CD4-positive, alpha-beta memory T cell (primary cell): ENCODE measurements at regions not wholly inside any gene's neighbourhood (a gene's known extent, or its start where the extent isn't known, plus 50 kb on each side); places are given as distances from the start of the nearest gene placed in this dataset.

Experiments used
- CTCF ChIA-PET: fragments of 350-600 bp; sonication (Branson Sonifier 250); formaldehyde crosslinking; loops from one replicate; lab custom pipeline; 2021; ENCODE audit warnings: inconsistent platforms; ENCODE audit not compliant: partially characterized antibody; lab: Charles Lee
- POLR2A ChIA-PET: fragments of 350-600 bp; sonication (Branson Sonifier 250); formaldehyde crosslinking; loops from one replicate; lab custom pipeline; 2021; ENCODE audit not compliant: partially characterized antibody; lab: Charles Lee
- DNase-seq, 5 donors: peaks; one replicate each; pipeline versions ENCODE4 v3.0.0 to v3.0.0-alpha.2; 2020 to 2022; ENCODE audit warnings: mixed read lengths in 1 of 5
- H3K27ac ChIP-seq: one replicate; pipeline ENCODE4 v1.7.0; 2013; ENCODE audit warnings: low read depth, low read length
- H3K27me3 ChIP-seq: 2 replicates; pipeline ENCODE4 v1.7.0; 2013; ENCODE audit warnings: mild to moderate bottlenecking, low read length, moderate library complexity; ENCODE audit not compliant: insufficient read depth
- H3K36me3 ChIP-seq: 2 replicates; pipeline ENCODE4 v1.7.0; 2013; ENCODE audit warnings: mild to moderate bottlenecking, low read length, moderate library complexity; ENCODE audit not compliant: insufficient read depth
- H3K4me1 ChIP-seq: 2 replicates; pipeline ENCODE4 v1.7.0; 2013; ENCODE audit warnings: mild to moderate bottlenecking, low read length, moderate library complexity; ENCODE audit not compliant: insufficient read depth
- H3K4me3 ChIP-seq, 2 donors: one replicate each; pipeline ENCODE4 v1.7.0; 2013; ENCODE audit warnings: low read length in 2 of 2, mild to moderate bottlenecking in 1 of 2
- H3K9me3 ChIP-seq, 2 donors: one replicate each; pipeline ENCODE4 v1.7.0; 2013; ENCODE audit warnings: low read length in 2 of 2, control low read depth in 1 of 2; ENCODE audit not compliant: control insufficient read depth in 1 of 2
- H3K27ac Mint-ChIP-seq, 7 donors: one replicate each; pipeline ENCODE4 v1.8.0; 2020 to 2021; ENCODE audit warnings: mixed read lengths in 7 of 7, mild to moderate bottlenecking in 6 of 7, inconsistent platforms in 3 of 7, moderate library complexity in 3 of 7
- H3K27me3 Mint-ChIP-seq, 2 donors: one replicate each; pipeline ENCODE4 v1.8.0; 2020 to 2021; ENCODE audit warnings: mixed read lengths in 2 of 2
- H3K36me3 Mint-ChIP-seq, 2 donors: one replicate each; pipeline ENCODE4 v1.8.0; 2020 to 2021; ENCODE audit warnings: mixed read lengths in 2 of 2, inconsistent platforms in 1 of 2, mild to moderate bottlenecking in 1 of 2
- H3K4me1 Mint-ChIP-seq, 4 donors: one replicate each; pipeline ENCODE4 v1.8.0; 2020 to 2021; ENCODE audit warnings: mixed read lengths in 4 of 4, mild to moderate bottlenecking in 1 of 4
- H3K4me3 Mint-ChIP-seq, 8 donors: one replicate each; pipeline ENCODE4 v1.8.0; 2020 to 2021; ENCODE audit warnings: mixed read lengths in 8 of 8, mild to moderate bottlenecking in 7 of 8, moderate library complexity in 6 of 8, inconsistent platforms in 3 of 8
- H3K9me3 Mint-ChIP-seq, 8 donors: one replicate each; pipeline ENCODE4 v1.8.0; 2020 to 2021; ENCODE audit warnings: mixed read lengths in 8 of 8, mild to moderate bottlenecking in 5 of 8, inconsistent platforms in 3 of 8, moderate library complexity in 1 of 8
- intact Hi-C: fragments of 100-400 bp; cut with micrococcal nuclease; formaldehyde crosslinking; loops from one replicate; pipeline ENCODE4 v1.15.1; 2023

DNA sequence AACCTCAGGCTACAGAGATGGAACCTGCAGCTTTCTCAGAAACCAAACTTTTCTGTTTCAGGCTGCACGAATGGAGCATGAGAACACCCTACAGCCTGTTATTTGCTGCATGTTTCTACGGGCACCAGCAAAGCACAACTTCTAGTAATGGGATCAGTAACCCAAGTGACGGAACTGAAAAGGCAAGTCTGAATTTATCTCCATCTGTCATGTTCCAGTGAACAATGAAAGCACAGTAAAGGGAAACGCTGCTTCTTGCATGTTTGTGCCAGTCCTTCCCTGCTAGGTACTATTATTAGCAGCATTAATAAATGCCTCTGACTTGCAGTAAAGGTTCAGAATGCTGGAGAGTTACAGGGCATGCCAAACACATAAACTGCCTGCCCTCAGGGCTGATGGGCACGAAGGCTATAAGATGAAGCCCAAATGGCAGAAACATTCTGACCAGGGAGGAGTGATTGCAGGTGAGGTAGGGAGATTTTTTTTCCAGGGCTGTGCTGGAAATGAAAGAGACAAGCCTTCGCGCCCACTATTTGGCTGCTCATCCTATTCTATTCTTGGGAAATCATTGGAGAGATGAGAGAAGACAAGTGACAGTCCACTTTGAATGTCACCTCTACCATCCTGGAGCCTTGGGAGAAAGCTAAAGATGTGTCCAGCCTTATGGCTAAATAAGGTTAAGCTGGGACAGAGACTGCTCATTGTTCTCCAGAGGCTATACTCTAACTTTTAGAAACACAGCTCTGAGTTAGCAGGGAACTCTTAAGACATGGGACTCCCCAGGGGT is 100.4 kb upstream of the PLXNC1 start:
- H3K36me3 ChIP-seq = no peaks in the 10 kb centered on the region
- DNase-seq = no peak
- intact Hi-C loops = no loop called here
- H3K27ac ChIP-seq = no peak overlapping the region
- peaks cover 0 to 6% (median 2%) of the 10 kb centered on the region in 4 donors for H3K4me1 Mint-ChIP-seq
- no peak overlapping the region for H3K4me3 Mint-ChIP-seq
- no peaks in the 10 kb centered on the region for H3K36me3 Mint-ChIP-seq
- peaks cover 0 to 6% of the 10 kb centered on the region in 2 donors for H3K27me3 Mint-ChIP-seq
- POLR2A ChIA-PET = no interaction called here
- no peaks in the 10 kb centered on the region for H3K4me1 ChIP-seq
- no peaks in the 10 kb centered on the region for H3K27me3 ChIP-seq
- CTCF ChIA-PET = no interaction called here
- H3K4me3 ChIP-seq = no peak overlapping the region
- no peak overlapping the region for H3K27ac Mint-ChIP-seq
- H3K9me3 ChIP-seq = no peaks in the 10 kb centered on the region
- H3K9me3 Mint-ChIP-seq = peaks cover 0 to 5% (median 3%) of the 10 kb centered on the region in 8 donors

DNA sequence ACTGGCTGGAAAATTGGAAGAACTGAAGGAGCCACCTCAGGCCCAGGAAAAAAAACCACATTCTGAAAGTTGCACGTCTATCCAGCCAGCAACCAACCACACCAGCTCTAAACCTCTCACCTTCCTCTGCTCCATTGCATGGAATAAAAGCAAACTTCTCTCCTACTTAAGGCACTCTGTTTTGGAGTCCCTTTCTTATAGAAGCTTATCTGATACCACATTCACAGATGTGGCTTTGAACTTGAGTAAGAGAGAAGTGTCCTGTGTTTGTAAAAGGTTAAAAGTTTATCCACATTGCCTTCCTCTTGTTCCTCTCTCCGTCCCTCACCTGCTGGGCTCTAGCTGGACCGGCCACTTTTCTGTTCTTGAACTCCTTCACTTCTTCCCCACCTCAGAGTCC is 99.6 kb upstream of the PLXNC1 start:
- CTCF ChIA-PET = no interaction called here
- Histone ChIP-seq H3K27ac (no peak overlapping the region), H3K36me3 (no peaks in the 10 kb centered on the region), H3K27me3 (no peaks in the 10 kb centered on the region), H3K4me1 (no peaks in the 10 kb centered on the region), H3K4me3 (no peak overlapping the region), H3K9me3 (no peaks in the 10 kb centered on the region)
- peaks cover 0 to 6% of the 10 kb centered on the region in 2 donors for H3K27me3 Mint-ChIP-seq
- H3K36me3 Mint-ChIP-seq = no peaks in the 10 kb centered on the region
- intact Hi-C loops = no loop called here
- POLR2A ChIA-PET = no interaction called here
- no peak overlapping the region for H3K27ac Mint-ChIP-seq
- no peak for DNase-seq
- H3K4me3 Mint-ChIP-seq = no peak overlapping the region
- H3K9me3 Mint-ChIP-seq = peaks cover 0 to 5% (median 3%) of the 10 kb centered on the region in 8 donors
- peaks cover 0 to 6% (median 2%) of the 10 kb centered on the region in 4 donors for H3K4me1 Mint-ChIP-seq

DNA sequence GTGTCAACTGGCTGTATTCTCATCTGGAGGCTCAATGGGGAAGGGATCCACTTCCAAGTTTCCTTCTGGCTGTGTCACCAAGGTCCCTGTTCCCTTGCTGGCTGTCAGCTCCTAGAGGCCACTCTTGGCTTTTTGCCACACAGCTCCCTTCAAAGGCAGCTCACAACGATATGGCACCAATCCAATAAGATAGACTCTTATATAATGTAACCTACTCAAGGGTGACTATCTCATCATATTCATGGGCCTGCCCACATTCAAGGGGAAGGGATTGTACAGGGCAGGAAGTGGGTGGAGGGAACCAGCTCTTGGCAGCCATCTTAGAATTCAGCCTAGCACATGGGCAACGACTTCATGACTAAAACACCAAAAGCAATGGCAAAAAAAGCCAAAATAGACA is 98.7 kb upstream of the PLXNC1 start:
- no peak overlapping the region for H3K4me3 ChIP-seq
- intact Hi-C loops = no loop called here
- no peak overlapping the region for H3K27ac Mint-ChIP-seq
- H3K4me1 ChIP-seq = no peaks in the 10 kb centered on the region
- no peak overlapping the region for H3K27ac ChIP-seq
- H3K4me3 Mint-ChIP-seq = no peak overlapping the region
- ChIA-PET CTCF (no interaction called here), POLR2A (no interaction called here)
- peaks cover 0 to 6% of the 10 kb centered on the region in 2 donors for H3K27me3 Mint-ChIP-seq
- H3K9me3 Mint-ChIP-seq = peaks cover 0 to 9% (median 4%) of the 10 kb centered on the region in 8 donors
- H3K4me1 Mint-ChIP-seq = peaks cover 0 to 6% (median 2%) of the 10 kb centered on the region in 4 donors
- no peak for DNase-seq
- no peaks in the 10 kb centered on the region for H3K27me3 ChIP-seq
- no peaks in the 10 kb centered on the region for H3K9me3 ChIP-seq
- H3K36me3 ChIP-seq = no peaks in the 10 kb centered on the region
- H3K36me3 Mint-ChIP-seq = no peaks in the 10 kb centered on the region

DNA sequence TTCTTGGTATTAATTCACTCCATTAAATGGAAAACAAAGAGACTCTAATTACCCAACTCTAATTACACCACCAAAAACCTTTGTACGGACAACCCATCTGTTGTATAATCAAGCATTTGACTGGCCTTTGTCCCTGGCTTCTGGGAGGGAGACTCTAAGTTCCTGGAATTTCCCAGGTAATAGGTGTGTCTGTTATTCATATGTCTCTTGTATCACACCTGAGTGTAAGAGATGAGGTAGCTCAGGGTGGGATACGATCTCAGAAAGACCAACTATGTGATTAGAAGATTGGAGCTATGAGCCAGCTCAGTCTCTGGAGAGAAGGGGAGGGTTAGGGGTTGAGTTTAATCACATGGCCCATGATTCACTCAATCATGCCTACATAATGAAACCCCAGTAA is 94.7 kb upstream of the PLXNC1 start:
- POLR2A ChIA-PET = no interaction called here
- intact Hi-C loops = no loop called here
- H3K4me3 Mint-ChIP-seq = no peak overlapping the region

DNA sequence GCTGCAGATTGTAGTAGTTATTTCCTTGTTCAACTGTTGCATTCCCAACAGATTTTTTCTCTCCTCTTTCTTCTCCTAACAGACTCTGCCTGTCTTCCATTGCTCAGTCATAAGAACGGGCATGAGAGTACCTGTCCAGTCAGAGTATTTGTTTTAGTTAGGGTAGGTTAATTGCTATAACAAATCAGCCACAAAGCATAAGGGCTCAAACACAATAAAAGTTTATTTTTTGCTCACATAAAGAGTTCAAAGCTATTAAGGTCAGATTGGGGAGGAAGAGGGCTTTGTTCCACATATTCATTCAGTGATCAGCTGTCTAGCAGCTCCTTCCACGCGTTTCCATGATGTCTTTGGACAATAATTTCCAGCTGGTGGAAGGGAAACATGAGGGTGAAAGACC is 92.8 kb upstream of the PLXNC1 start:
- Mint-ChIP-seq H3K9me3 (peaks cover 0 to 10% (median 4%) of the 10 kb centered on the region in 8 donors), H3K27me3 (peaks cover 2 to 3% of the 10 kb centered on the region in 2 donors), H3K4me1 (no peaks in the 10 kb centered on the region), H3K4me3 (no peak overlapping the region), H3K27ac (no peak overlapping the region), H3K36me3 (peaks cover 0 to 2% of the 10 kb centered on the region in 2 donors)
- ChIA-PET POLR2A (no interaction called here), CTCF (no interaction called here)
- no peak overlapping the region for H3K27ac ChIP-seq
- H3K9me3 ChIP-seq = no peaks in the 10 kb centered on the region
- intact Hi-C loops = no loop called here
- H3K27me3 ChIP-seq = no peaks in the 10 kb centered on the region
- no peaks in the 10 kb centered on the region for H3K4me1 ChIP-seq
- no peak for DNase-seq
- no peak overlapping the region for H3K4me3 ChIP-seq
- H3K36me3 ChIP-seq = no peaks in the 10 kb centered on the region

More for the DNA sequence above, 94.7 kb upstream of the PLXNC1 start:
- no peaks in the 10 kb centered on the region for H3K36me3 ChIP-seq
- Mint-ChIP-seq H3K27me3 (peaks cover 0 to 5% of the 10 kb centered on the region in 2 donors), H3K9me3 (peaks cover 0 to 10% (median 4%) of the 10 kb centered on the region in 8 donors), H3K27ac (no peak overlapping the region), H3K36me3 (peaks cover 0 to 2% of the 10 kb centered on the region in 2 donors), H3K4me1 (peaks cover 0 to 5% (median under 1%) of the 10 kb centered on the region in 4 donors)
- no peak overlapping the region for H3K27ac ChIP-seq
- no peaks in the 10 kb centered on the region for H3K9me3 ChIP-seq
- no peak for DNase-seq
- no peaks in the 10 kb centered on the region for H3K4me1 ChIP-seq
- CTCF ChIA-PET = interaction anchor here (0.8 kb wide), 1 partner anchor 22 kb away, joined by 3 read pairs; no protein-coding TSS in a partner anchor
- no peaks in the 10 kb centered on the region for H3K27me3 ChIP-seq
- H3K4me3 ChIP-seq = no peak overlapping the region

DNA sequence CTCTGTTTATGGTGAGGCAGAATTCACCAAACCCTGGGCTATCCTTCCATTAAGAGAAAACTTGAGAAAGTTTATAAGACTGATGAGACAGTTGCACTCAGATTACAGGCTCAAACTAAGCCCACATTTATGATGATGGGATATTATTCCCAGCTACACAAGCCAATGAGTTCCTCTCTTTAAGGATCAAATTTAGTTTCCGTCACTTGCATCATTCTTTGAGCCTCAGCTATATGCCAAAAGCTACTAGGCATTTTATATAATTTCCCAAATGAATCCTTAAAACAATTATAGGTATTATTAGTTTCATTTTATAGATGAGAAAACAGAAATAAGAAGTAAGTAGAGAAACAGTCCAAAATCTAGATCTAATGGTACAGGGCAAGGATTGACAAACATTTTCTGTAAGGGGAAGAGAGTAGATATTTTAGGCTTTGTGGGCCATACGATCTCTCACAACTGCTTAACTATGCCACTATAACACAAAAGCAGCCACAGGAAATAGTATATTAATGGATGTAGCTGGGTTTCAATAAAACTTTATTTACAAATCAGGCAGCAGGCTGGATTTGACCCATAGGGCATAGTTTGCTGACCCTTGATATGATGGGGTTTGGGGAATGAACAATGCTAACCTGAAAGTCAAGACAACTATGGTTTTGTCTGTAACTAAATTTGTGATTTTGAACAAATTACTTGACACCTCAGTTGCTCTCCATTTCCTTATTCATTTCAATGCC is 91.8 kb upstream of the PLXNC1 start:
- Histone ChIP-seq H3K27ac (no peak overlapping the region), H3K36me3 (no peaks in the 10 kb centered on the region), H3K4me3 (no peak overlapping the region), H3K27me3 (no peaks in the 10 kb centered on the region), H3K9me3 (no peaks in the 10 kb centered on the region), H3K4me1 (no peaks in the 10 kb centered on the region)
- CTCF ChIA-PET = no interaction called here
- POLR2A ChIA-PET = no interaction called here
- intact Hi-C loops = no loop called here
- Mint-ChIP-seq H3K9me3 (peaks cover 0 to 6% (median 2%) of the 10 kb centered on the region in 8 donors), H3K36me3 (peaks cover 0 to 2% of the 10 kb centered on the region in 2 donors), H3K4me1 (no peaks in the 10 kb centered on the region), H3K27me3 (peaks cover 2% of the 10 kb centered on the region in 2 donors), H3K27ac (no peak overlapping the region), H3K4me3 (no peak overlapping the region)
- no peak for DNase-seq
